Bone marrow (tissue), 2 donors: ENCODE measurements at regions not wholly inside any gene's neighbourhood (a gene's known extent, or its start where the extent isn't known, plus 50 kb on each side); places are given as distances from the start of the nearest gene placed in this dataset.

Experiments used
- DNase-seq, 2 donors: peaks; one replicate each; lab custom pipeline; 2025; lab: John Stamatoyannopoulos, UW

DNA sequence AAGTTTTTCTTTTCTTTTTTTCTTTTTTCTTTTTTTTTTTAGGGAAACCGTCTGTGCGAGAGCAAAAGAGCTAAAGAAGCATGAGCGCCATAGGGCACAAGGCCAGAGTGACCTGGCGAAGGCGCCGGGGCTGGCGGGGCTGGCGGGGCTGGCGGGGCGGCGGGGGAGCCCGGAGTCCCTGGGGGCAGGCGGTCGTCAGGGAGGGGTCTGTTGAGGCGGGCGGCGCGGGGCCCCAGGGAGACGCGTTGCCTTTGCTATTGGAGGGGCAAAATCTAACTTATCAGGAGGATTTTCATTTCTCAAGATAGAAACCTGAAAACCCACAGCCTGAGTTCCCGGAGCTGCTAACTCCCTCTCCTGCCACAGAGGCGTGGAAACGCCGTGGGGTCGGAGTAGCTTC lies 135.6 kb upstream of the SMAD1 start:
- no peak for DNase-seq

DNA sequence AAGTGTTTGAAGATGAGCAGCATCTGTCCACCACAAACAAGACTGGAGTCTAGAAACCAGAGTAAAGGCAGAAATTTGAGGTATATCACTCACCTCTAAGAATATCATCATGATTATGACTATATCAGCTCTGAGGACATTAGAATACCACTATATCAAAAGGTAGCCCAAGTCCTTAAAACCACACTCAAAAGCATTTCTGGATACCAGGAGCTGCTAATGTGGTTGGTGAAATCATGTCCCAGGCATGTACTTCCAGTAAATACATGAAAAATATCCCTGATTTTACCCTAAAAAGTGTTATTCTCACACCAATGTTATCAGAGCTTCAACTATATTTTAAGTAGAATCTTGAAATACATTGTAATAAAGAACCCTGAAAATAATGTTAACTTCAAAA lies 136.3 kb upstream of the SMAD1 start:
- DNase-seq = no peak

DNA sequence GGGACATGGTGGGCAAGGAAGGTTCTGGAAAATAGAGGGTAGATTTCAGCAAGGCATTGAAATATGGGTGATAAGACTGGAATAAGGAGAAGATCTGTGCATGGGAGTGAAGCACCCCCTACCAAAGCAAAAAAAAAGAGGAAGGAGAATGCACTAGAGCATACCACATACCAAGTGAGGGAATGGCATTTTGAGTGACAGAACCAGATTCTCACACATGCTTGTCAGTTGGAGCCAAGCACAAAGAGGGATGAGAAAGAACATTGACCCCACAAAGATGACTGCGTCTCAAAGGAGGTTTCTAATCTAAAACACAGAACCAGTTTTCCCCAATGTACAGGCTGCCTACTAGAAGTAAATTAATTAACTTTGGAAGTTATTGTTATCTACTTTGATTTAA lies 140.3 kb upstream of the SMAD1 start:
- DNase-seq = no peak

DNA sequence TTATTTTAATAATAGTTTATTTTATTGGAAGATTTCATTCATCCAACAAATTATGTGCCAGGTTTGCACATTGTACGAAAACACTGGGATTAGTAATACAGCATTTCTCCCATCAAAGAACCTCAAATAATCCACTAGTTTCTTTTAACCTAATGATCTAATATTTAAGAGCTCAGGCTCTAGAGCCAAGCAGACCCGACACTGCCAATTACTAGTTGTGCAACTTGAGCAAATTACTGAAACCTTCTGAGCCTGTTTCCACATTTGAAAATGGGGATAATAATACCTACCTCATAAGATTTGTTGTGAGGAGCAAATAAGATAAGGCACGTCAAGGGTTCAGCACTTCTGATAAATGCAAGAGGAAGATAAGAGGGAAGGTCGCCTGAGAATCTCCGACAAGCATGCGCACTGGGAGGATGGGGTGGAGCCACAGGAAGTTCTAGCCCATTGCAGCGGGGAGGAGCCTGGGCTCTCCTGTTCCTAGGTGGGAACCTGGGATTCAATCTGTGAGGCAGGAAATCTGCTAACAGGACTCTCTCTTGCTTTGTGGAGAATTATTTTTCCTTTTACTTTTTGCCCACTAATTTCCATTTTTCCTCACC lies 141.5 kb upstream of the SMAD1 start:
- DNase-seq = no peak

DNA sequence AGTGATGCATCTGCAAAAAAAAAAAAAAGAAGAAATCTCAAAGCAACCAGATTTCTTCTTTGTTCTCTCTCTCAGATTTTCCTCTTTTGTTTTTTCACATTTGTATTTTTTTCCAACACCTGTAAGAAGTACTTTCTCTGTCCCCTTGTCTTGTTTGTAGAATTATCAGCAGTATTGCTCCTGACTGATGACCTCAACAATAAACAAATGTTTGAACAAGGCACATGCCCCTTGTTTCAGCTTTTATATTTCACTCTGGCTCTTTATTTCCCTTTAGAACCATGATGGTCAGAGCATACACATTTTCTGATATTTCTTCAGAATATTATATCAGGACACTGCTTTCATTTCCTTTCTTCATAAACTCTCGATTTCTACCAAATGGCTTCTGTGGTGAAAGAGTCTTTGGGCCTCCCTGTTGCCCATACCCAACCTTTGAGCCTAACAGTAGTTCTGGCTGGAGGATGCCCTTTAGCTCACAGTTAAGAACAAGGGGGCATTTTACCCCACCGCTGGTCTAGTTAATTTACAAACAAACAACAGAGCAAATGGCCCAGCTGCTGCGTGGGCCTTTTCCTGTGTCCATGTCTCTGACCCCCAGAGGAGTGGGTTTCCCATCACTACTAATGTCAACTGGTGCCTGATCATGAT lies 142.5 kb upstream of the SMAD1 start:
- no peak for DNase-seq

DNA sequence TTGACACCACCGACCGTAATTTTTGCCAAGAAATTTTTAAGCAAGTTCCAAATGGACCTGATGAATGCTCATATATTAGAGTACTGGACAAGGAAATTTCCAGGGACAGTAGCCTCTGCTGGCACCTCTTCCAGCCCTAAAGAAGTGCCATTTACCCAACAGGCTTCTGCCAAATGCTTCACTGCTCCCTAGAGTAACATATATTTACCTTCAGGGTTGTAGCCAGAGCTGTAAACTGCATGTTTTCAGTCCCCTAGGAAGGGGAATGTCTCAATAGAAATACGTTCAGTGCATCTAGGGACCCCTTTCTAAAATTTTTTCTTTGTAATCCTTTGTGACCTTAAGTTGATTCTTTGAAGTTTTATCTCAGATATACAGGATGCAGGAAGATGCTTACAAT lies 143.1 kb upstream of the SMAD1 start:
- DNase-seq = no peak

DNA sequence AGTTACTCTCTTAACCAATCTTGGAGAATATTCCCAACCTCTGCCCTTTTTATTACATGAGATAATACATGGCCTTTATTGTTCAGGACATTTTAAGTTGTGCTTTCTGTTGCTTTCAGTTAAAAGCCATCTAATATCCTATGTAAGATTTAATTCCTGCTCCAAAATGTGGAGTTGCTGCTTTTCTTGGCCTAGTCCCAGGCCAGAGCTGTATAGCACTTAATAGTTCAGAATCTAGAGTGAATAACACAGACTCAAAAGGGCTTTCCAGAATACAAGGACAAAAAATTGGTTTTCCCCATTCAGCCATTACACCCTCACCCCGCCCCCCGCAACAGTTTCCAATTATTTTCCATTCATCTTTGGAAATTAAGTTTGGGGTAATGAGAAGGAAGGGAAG lies 144.3 kb upstream of the SMAD1 start:
- no peak for DNase-seq

DNA sequence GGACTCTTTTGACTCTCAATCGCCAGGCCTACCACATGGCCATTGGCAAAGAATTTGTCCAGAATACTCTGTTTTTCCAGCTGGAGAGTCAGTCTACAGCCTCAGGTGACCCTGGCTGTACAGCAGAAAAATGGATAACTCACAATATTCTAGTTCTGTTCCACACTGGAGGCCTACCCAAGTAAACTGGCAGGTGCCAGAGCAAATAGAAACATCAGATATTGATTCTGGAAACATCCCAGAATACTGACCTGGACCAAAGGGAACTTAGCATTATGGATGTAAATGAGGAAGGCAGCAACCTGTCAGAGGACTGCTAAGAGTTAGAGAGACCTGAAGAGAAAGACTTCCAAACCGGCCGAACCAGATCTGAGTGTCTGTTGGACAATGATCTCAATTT lies 147.9 kb upstream of the SMAD1 start:
- DNase-seq = no peak

DNA sequence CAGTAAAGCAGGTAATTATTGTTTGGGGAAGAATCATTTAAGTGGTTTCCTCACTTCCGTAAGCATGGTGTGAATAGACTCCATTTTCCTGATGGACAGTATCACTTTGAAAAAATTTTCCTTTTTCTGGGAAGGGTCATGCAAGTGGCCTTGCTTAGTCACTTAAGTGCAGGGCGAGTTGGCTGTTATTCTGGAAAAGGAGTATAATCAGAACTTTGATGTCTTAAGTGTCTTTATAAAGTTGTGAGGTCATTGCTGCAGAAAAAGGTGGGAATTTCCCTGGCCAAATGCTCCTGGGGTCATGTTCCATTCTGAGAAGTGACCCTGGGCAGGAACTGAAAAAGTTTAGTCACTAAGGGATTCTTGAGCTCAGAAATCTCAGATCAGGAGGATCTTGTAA lies 146.1 kb upstream of the OTUD4 start:
- no peak for DNase-seq

DNA sequence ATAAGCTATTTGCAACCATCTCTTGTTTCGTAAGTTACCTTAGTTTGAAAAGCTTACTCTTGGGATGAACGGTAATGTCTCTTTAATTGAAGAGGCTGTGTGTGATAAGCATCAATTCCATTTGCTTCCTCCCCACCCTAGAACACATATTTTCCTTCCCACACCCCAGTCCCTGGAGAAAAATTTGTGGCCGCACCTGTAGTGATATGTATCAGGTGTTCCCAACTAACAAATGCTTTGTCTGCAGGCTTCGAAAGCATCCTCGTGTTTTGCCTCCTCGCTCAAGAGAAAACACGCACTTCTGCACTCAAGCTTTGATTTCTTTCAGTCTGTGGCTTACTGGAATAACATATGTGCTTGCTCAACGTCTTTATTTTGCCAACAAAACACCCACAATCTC lies 143.8 kb upstream of the OTUD4 start:
- no peak for DNase-seq

DNA sequence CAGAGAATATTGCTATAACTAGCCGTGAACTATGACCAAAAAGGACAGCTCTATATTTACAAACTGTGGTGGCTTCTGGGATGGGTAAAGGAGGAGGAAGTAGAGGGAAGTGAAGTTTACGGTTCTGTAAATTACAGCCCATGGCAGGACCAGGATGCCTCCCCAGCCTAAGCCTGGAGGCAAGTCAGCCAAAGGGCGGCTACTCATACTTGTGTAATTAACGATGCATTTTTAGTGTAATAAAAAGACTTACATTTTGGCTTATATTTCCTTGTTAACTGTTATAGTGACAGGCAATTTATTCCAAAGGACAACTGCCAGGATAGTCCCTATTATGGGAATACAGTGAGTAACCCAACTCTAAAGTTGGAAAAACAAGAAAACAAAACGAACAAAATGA lies 139.9 kb upstream of the OTUD4 start:
- DNase-seq = no peak

DNA sequence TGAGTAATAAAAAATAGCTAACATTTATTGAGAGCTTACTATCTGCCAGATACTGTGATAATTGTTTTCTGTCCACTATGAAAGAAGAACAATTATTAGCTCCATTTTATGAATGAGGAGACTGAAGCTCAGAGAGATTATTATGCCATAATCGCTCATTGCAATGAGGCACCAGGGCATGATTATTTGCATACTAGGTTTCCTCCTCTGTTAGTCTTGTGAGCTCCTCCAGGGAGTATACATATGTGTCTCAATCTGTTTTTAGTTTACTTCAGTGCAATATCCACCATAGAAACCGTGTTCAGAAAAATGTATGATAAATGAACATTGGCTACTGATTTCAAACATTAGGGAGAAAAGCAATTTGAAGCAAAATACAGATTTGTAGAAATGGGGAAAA lies 139.4 kb upstream of the OTUD4 start:
- DNase-seq = no peak

DNA sequence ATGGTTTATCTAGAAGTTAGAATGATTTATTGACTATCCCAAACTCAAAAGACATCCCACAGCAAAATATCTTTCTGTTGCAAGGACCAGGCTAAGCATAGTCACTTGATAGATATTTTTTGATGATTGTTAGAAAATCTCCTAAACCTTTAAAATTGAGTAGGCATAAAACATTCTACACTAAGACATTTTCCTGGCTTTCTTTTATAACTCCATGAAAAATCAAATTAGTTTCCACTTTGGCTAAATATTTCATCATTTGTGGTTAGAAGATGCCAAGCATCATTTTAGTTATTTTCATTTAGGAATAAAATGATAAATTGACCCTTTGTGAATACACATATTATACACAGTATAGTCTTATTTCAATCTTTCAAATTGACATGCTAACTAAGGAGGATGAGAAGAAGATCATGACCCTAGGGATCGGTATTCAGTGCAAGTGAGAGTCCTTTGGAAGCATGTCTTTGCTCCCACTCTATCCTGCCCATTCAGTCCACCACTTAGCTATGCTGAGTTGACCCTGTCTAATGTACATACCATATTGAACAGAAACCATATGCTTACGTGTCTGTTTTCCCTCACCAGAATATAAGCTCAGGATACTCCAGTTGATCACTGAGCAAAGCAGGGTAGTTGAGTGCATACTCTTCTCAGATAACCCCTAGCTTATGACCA lies 136.6 kb upstream of the OTUD4 start:
- DNase-seq = no peak

DNA sequence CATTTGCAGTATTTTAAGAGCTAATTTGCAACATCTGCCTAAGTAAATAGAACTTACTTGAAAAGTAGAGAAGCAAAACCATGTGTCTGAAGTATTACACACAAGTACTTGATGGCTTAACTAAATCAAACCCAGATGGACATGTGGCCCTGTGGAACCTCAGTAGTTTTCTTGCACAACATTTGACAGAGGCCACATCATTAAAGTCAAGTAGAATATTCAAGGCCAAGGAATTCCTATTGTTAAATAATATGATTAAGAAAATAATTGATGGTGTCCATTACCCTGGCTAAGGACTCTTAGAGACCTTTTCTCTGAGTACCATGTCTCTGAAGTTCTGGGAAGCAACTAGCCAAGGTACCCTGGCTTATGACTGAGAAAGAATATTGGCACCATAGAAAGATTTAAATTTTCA lies 135.4 kb upstream of the OTUD4 start:
- DNase-seq = no peak

DNA sequence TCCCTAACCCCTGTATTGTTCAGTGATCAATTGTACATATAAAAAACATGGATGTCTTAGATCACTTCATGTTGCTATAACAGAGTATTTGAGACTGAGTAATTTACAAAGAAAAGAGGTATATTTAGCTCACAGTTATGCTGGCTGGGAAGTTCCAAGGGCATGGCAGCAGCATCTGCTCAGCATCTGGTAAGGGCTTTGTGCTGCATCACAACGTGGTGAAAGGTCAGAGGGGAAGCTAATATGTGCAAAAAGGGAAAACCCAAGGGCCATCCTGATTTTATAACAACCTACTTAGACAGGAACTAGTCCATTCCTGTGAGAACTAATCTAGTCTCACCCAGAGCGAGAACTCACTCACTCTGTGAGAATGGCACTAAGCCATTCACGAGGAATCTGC lies 128.2 kb upstream of the OTUD4 start:
- no peak for DNase-seq

DNA sequence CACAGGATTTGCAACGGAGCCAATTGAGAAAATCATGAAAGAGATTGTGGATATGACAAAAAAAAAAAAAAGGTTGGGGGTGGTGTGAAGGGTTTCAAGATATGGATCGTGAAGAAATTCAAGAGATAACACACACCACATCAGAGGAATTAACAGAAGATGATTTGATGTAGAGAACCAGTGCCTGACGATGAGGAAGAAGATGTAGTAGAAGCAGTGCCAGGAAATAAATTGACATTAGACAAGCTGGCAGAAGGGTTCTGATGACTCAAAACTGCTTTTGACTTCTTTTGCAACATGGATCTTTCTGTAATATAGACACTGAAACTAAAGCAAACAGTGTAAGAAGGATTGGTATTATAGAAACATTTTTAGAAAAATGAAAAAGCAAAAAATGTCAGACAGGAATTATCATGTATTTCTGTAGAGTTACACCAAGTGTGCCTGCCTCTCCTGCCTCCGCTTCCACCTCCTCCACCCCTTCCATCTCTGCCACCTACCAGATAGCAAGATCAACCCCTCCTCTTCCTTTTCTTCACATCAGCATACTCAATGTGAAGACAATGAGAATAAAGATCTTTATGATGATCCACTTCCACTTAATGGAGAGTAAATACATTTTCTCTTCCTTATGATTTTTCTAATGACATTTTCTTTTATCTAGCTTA lies 127.5 kb upstream of the OTUD4 start:
- DNase-seq = no peak

DNA sequence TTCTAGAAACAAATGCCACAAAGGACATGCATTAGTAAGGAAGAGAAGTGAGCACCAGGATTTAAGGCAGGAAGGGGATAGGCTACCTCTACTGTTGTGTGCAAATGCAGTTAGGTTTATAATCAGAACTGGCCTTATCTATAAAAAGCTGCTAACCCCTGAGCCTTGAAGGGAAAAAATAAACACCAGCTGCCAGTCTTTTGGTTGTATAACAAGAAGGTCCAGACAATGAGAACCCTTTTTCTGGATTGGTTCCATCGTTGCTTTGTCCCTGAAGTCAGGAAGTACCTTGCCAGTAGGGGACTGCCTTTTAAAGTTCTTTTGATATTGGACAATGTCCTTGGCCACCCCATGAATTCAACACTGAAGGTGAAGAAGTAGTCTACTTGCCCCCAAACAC lies 126.7 kb upstream of the OTUD4 start:
- DNase-seq = no peak

DNA sequence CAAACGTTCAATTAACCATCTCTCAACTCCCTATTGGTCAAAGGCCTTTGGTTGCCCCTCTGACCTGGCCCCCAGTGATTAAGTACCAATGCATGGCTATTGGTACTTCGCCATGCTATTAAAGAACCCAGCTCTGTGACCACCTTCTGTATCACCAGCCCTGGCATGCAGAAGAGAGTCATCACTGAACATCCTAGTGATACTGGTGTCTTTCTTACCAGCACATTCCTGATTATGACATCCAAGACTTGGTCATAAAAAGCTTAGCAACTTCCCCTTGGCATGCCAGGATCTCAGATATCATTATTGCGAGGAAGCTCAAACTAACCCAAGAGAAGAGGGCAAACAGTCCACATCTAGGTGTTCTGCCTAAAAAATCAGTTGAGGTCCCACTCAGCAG lies 122.3 kb upstream of the OTUD4 start:
- DNase-seq = no peak

DNA sequence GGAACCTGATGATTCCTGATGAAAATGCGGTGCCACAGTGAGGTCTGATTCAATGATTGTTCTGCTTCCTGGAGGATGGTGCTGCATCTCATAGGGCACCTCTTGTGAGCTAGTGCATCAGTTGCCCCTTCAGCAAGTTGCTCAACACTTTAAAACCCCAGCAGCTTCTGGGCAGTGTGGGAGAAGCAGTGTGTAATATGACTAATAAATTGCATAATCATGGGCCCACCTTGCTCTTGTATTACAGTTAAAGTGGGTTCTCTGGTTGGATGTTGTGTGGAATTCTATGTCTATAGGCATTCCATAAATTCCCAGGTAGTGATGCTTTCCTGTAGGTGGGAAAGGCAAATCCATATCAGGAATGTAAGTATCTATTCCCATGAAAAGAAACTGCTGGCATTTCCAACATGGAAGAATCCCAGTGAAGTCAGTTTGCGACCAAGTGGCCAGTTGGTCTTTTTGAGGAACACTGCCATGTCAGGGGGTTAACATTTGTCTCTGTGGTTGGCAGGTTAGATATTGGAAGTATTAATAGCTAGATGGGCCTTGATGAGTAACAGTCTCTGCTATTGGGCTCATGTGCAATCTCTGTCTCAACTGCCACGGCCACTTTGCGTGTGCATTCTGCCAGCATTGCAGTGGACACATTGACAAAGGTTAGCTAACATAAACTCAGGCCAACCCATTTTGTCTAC lies 121.1 kb upstream of the OTUD4 start:
- DNase-seq = no peak

DNA sequence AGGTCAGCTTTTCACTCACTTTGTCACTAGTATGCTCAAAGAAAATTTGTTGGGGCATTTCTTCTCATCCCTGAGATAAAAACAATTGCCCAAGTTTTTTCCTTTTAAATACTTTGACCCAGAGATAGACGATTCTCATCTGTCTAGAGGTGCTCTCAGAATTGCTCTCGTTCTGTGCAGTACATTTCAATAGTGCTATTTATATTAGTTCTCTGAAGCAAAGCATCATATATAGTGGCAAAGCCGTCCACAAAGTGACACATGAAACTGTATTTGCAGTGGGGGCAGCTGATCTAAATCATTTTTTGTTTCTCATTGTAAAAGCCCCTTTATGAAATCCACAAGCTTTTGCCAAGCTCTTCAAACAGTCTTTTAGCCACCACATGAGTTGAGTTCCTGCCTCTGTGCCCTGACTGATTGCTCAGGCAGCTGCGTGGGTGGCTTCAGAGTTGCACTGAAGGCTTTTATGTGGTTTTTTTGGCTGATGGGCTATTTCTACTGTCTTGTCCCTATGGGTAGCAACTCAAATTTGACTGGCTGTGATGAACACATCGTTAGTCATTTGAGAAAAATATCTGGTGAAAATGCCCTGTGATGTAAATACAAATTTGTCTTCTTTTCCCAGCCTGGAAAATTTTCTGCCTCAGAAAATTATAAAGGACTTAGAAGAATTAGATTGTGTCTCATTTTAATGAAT lies 119.1 kb upstream of the OTUD4 start:
- DNase-seq = no peak

DNA sequence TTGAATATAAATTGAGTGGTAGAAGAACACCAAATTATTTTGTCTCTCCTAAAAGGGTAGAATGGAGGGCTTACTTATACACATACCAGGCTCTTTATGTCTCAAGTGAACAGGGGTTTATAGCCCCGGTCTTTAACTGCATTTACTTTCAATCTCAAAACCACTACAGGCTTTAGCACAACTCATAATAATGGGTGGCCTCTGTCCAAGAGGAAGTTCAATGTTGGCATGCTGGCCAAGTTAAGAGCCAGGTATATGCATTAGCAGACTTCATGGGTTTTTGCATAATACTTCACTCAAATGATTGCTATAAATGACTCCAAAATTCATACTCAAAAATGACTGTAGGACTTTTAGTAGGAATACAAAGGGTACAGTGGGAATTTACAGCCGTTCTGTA lies 118.5 kb upstream of the OTUD4 start:
- no peak for DNase-seq

DNA sequence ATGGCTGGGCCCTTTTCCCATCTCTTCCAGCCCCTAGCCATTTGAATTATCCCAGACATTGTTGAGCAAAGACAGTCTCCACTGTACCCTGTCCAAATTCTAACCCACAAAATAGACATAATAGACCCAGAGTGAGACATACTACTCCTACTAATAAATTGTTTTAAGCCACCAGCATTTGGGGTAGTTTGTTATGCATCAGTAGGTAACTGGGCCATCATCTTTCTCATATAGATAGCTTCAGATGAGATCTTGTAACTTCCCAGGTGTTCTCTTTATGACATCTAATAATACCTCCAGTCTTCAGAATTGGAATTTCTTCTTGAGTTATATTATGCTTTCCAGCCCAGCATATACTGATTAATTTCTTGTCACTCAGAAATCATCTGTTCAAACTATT lies 117.2 kb upstream of the OTUD4 start:
- no peak for DNase-seq
